GM21423 (cell line): ENCODE measurements at regions not wholly inside any gene's neighbourhood (a gene's known extent, or its start where the extent isn't known, plus 50 kb on each side); places are given as distances from the start of the nearest gene placed in this dataset.

ENCODE experiments used
- ATAC-seq: cut with Tn5 transposase; IDR thresholded peaks from one replicate; pipeline ENCODE4 v1.9.1; 2021; ENCODE audit warnings: mild to moderate bottlenecking, moderate library complexity; ENCODE audit not compliant: unreplicated experiment

DNA sequence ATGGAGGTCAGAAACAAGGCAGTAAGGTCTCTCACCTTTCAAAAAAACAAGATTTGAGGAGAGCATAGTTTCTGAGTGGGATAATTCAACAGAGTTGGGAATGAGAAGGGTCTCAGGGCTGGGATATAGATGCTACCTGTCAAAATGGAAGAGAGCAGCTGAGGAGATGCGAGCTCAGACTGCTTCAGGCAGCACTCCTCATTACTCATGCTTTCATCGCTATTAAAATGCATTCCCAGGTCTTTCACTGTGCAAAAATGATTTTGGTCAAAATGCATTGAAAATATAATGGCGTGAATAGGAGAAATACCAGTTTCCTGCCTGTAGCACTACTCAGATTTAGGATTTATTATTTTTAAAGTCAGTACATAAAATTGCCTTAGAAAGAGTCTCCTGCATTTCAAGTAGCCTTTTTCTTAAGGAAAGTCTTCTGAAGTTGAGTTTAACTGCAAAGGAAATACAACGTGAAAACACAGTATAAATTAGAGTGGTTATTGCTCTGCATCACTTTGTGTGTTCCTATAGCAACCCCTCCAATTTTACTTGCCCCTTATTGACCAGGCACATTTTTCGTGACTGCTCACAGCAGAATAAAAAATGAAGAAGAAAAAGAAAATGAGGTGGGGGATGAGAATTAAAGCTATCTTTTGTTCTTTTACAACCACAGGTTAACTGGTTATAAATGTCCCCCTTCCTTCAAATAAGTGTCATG lies 724.8 kb upstream of the SEMA6A start:
- no peak for ATAC-seq

GRCh38 chr5:117296872-117297271 lies 722.2 kb upstream of the SEMA6A start:
- no peak for ATAC-seq

DNA sequence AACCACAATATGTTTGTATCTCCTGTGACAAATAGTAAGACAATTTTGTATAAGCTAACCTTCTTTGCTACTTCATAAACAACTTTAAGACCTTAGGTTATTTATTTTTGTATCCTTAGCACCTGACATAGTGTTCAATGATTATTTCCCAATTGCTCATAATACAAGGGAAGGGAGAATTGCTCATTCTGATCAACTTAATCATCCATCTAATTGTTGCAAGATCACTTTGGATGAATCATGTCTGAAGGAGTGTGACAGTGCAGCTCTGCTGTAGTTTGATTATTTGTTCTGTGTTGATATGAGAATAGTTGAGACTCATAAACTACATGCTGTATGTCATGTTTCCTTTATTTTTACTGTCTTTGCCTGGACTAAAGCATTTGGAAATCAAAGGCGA lies 721.3 kb upstream of the SEMA6A start:
- ATAC-seq: no peak

- no peak for ATAC-seq
Observed at GRCh38 chr5:117286813-117287212, 712.2 kb upstream of the SEMA6A start.

- no peak for ATAC-seq
Observed at GRCh38 chr5:117271656-117272055, 697.0 kb upstream of the SEMA6A start.

DNA sequence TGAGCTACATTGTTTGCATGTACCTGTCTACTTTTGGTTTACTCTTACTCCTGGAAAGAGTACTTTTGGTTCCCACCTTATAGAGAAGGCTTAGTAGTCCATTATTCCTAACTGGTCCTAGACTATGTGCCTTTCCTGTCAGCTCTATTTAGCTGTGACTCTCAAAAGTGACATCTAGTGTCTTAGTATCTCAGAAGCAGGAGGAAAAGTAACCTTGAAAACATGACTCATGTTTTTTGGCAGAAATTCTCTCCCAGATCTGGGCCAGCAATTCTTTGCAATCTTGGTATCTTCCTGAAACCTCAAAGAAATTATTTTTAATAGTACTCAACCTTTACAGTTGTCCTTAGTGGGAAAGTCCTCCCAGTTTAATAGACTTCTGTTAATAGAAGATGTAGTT lies 691.7 kb upstream of the SEMA6A start:
- no peak for ATAC-seq

DNA sequence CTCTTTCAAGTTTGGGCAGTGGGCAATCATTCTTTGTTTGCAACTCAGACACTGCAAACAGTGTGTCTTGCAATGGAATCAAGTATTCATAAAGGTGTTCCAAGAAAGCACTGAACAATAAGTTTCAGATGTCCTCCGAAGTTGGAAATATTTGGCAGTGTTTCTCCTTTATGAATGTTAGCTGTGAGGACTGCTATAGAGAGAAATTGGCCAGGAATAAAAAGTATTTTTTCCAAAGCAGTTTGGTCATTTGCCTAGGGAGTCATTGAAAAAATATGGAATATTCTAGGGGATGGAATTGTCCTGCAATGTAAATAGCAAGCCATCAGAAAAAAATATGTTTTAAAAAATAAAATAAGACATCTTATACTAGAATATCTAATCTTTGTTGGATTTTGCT lies 688.6 kb upstream of the SEMA6A start:
- no peak for ATAC-seq

- ATAC-seq: no peak
Observed at GRCh38 chr5:117262572-117263131, 688.0 kb upstream of the SEMA6A start.

DNA sequence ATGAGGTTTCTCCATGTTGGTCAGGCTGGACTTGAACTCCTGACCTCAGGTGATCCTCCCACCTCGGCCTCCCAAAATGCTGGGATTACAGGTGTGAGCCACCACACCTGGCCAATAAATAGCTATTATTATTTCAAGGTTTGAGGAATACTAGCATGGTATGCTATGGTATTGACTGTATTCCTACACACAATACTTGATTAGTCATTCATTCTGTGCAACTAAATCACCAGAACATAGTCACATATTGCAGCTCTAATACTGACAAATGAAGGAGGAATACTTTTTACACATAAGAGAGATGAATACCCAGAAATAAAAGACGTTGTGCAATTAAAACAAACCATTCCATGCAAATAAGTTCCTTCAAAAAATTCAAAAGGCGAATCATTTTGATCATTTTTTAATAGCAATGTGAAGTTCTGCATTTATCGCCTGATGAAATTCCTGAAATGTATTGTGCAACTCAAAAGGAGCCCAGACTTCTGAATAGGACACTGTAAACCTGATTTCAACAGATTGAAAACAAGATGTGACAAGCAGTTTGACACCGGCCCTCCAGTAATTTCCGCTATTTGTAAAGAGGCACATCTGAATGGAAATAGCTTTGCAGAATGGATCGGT lies 687.4 kb upstream of the SEMA6A start:
- no peak for ATAC-seq

- ATAC-seq: no peak
Observed at GRCh38 chr5:117255211-117256027, 680.8 kb upstream of the SEMA6A start.

DNA sequence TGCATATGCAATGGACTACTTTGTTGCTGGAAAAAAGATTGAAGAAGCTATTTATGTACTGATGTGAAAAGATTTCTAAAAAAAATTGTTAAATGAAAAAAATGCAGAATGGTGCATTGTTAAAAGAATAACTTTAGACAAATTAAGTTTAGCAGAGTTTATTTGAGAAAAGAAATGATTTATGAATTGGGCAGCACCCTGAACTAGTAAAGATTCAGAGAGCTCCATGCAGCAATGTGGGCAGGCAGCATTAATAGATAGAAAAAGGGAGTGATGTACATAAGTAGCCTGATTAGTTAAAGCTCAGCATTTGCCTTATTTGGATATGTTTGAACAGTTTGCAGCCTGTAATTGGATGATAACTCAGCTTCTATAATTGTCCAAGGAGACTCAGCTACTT lies 677.9 kb upstream of the SEMA6A start:
- no peak for ATAC-seq

GRCh38 chr5:117249086-117249815 lies 674.6 kb upstream of the SEMA6A start:
- ATAC-seq: no peak

DNA sequence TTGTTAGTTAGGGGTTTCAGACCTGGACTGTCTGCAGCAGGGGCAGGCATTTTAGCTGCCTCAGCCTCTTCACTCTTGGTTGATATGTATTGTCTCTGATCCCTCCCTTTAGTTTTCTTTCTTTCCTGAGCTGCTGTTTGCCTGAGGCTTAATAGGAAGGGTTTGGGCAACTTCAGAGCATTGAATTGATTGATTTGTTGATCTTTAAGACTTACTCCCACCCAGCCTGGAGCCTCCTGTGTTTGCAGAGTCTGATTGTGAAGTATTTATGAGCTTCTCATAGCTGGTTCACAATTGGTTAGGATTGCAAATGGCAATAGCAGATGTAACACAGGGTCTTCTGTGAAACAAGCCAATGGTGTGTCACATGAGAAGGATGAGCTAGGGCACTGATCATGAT lies 671.8 kb upstream of the SEMA6A start:
- no peak for ATAC-seq

DNA sequence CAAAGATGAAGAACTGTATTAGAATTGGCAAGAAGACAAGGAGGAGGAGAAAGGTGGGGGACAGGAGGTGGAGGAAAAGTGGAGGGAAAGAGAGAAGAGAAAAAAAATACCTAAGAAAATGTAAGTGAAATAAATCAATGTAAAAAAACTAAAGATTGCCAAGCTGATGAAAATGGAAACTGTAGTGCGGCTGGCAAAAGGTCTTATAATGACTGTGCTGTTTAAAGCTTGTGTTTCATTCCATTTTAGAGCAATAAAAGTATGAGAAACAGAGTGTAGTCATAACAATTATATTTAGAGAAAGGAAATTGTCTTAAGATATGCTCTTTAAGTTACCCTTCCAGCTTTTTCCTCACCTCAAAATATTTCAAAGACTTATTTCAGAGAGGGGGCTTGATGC lies 670.5 kb upstream of the SEMA6A start:
- no peak for ATAC-seq

DNA sequence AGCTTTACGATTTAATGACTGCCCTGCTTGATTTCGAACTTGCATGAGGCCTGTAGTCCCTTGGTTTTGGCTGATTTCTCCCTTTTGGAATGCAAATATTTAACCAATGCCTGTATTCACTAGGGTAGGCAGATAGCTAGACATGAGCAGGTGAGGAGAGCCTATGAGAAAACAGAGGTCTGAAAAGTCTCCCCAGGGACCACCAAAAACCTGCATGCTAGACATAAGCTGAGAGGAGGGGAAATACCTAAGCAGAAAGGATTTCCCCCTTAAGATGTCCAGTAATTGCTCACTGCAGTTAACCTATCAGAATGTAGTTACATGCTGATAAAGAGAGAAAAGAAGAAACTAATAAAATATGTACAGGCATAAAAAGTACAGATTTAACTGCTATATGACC lies 667.4 kb upstream of the SEMA6A start:
- peak; percentile 58 for ATAC-seq

DNA sequence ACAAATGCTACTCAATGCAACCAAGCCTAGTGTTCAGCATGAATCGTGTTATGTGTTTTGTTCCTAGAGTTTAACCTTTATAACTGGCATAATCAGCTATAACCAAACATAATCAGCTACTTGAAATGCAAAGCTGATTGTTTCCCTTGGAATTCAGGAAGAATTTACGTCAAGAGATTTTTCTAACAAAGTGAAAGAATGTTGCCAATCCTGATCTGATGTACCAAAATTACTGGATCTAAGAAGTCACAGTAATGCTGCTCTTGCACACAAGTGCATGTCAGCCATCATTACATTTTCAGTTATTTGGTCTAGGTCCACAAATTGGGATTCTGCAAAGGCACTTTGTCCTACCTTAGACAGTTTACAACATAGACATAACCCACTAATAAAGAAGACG lies 662.3 kb upstream of the SEMA6A start:
- no peak for ATAC-seq

DNA sequence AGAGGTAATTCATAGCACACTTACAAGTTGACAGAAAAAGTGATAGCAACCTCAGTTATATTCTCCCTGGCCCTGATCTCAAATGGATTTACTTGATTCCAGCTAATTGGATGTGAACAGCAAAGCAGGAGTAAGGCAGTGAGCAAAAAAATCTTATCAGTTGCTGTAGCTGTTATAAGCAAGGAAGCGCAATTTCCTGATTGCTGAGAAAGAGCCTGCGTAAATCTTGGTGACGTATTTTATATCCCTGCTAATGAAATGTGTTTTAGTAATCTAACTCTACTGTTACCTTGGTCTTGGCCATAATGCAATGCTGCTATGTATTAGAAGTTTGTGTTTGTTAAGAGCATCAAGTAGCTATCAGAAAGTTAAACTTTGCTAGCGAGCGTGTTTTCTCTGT lies 661.2 kb upstream of the SEMA6A start:
- no peak for ATAC-seq

DNA sequence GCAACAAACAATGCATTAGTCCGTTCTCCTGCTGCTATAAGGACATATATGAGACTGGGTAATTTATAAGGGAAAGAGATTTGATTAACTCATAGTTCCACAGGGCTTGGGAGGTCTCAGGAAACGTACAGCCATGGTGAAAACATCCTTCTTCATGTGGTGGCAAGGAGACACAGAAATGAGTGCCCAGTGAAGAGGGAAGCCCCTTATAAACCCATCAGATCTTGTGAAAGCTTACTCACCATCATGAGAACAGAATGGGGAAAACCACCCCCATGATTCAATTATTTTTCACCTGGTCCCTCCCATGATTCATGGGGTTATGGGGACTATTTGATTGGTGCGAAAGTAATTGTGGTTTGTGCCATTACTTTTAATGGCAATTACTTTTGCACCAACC lies 655.8 kb upstream of the SEMA6A start:
- ATAC-seq: no peak

DNA sequence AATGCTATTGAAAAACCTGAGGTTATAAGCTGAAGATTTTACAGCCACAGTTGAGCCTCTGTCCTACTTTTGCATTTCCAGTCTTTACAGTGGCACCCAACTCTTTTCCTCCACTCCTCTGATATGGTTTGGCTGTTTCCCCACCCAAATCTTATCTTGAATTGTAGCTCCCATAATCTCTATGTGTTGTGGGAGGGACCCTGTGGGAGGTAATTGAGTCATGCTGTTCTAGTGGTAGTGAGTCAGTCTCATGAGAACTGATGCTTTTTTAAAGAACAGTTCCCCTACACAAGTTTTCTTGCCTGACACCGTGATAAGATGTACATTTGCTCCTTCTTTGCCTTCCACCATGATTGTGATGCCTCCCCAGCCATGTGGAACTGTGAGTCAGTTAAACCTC lies 646.1 kb upstream of the SEMA6A start:
- ATAC-seq: no peak

DNA sequence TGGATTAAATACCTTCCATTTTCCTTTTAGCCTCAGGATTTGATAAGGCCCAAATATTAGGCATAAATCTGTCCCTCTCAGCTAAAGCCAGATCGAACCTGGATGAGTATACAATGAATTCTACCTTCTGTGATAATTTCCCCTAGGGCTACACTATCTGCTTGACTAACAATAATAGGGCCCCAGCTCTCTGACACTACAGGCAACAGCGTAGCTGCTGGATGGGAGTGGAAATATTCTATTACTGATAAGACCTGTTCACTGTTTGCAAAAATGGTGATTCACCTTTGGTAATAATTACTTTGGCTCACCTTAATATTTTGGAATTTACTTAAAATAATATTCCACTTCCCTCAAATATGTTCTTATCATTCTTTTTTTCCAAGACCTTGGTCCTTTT lies 644.2 kb upstream of the SEMA6A start:
- ATAC-seq: no peak

DNA sequence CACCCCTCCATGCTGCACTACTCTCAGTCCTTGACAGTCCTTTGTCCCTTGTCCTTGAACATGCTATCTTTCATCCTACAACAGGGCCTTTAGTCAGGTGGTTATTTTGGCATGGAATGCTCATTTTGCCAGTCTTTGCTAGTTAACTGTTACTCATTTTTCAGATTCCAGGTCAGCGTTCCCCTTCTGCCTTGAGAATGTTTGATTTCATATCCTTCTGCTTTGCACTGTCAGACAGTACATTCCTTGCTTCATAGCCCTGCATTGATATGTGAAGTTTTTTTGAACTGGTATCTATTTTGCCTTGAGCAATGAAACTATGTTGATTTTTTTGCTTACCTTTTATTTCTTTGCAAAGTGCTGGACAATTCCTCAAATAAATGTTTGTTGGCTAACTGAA lies 638.2 kb upstream of the SEMA6A start:
- no peak for ATAC-seq
